T-helper 22 cell (primary cell): ENCODE measurements at regions not wholly inside any gene's neighbourhood (a gene's known extent, or its start where the extent isn't known, plus 50 kb on each side); places are given as distances from the start of the nearest gene placed in this dataset.

ENCODE experiments used
- DNase-seq: peaks from one replicate; pipeline ENCODE4 v3.0.0-alpha.2; 2020; ENCODE audit warnings: low read depth

DNA sequence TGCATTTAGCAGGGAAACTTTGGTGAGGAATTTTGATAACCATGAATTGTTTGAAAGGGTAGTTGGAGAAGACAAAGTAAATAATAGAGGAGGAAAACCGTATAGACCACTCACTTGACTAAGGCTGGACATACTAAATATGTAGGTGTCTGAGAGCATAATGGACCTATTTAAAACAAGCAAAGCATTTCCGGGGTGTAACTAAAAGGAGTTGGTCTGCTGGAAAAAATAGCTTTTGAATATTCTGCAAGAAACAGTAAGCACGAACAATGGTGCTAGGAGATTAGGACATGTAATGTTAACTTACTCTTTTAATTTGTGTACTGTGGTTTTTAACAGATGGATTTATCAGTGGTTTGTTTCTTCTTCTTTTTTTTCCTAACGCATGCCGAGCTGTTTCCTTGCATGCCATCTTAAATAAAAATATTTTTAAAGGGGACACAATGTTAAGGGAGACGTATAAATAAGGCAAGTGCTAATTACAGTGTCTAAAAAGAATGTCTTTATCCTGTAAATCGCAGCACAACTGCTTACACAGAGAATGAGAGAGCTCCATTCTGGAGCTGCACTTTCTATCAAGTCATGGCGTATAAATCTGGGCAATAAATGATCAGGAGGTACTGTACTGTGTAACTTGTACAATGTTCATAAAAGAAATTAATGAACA, 492.1 kb downstream of the LMO4 start:
- DNase-seq: no peak

DNA sequence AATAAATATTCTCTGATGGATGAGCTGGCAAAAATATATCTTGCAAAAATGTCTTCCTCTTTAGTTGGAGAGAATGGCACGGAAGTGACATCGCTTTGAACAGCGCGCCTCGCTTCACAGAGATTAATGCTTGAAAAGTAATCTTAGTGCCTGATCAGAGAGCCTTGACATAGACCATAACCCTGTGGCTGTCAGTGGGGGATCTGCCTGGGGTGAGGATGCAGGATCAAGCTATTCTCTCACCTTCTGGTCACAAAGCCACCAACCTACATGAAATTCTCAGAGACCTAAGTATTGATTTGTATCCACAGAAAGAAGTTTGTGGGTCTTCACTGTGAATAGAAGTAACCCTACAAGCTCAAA, 492.6 kb downstream of the LMO4 start:
- no peak for DNase-seq

- no peak for DNase-seq
Observed at GRCh38 chr1:87826681-87827251, 498.1 kb downstream of the LMO4 start.

GRCh38 chr1:87829360-87829759, 500.7 kb downstream of the LMO4 start:
- DNase-seq: no peak

DNA sequence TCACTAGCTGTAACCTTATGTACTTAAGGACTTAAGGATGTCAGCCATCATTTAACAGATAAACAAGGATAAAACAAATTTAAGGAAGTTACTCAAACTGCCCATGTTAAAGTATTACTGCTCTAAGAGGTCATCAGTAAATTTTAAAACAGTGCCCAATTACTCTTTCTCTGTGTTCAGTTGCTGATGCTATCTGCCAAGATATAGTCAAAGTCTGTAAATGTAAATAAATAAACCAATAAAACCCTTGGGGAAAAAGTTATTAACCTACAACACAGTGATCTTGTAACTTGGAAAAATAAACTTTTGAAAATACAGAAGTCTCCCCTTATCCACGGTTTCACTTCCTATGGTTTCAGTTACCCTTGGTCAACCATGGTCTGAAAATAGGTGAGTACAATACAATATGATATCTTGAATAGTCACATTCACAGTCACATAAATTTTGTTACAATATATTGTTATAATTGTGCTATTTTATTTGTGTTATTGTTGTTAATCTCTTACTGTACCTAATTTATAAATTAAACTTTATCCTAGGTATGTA, 501.8 kb downstream of the LMO4 start:
- no peak for DNase-seq

DNA sequence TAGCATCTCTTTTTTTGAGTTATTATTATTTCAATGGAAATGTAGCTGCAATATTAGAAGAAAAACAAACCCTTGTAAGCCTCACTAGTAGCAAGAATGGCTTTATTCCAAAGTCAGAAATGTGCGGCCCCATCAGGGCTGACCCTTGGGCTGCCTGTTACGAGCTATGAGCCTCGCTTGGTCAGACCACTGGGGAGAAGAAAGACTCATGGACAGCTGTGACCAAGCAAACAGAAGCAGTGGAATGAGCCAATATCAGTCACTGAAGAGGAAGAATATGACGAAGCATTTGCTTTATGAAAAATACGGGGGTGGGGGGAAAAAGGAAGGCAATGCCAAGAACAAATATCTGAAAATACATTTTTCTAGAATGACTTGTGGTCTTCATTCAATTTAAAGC, 504.5 kb downstream of the LMO4 start:
- DNase-seq: no peak

- DNase-seq: no peak
Observed at GRCh38 chr1:87834151-87834550, 505.5 kb downstream of the LMO4 start.

DNA sequence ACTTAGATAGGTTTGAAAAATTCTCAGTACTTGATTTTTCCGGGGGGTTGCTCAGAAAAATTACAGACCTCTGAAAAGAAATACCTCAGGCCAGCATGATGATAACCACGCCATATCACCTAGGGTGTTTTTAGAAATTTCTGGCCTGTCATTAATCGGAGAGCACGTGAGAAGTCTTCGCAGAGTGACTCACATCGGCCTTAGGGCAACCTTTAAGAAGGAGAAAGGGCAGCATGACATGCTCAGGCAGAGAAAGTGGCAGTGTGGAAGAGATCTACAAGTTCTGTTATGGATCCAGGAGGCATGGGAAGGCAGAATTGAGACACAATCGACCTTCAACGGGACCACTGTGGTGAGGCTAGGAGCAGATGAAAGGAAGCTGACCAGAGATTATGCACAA, 506.3 kb downstream of the LMO4 start:
- no peak for DNase-seq

- DNase-seq: no peak
Observed at GRCh38 chr1:87840767-87841166, 512.1 kb downstream of the LMO4 start.

- no peak for DNase-seq
Observed at GRCh38 chr1:87841332-87841731, 512.7 kb downstream of the LMO4 start.

- no peak for DNase-seq
Observed at GRCh38 chr1:87842156-87842555, 513.5 kb downstream of the LMO4 start.

GRCh38 chr1:87844251-87844650, 515.6 kb downstream of the LMO4 start:
- no peak for DNase-seq

- DNase-seq: no peak
Observed at GRCh38 chr1:87851490-87851889, 522.8 kb downstream of the LMO4 start.

- no peak for DNase-seq
Observed at GRCh38 chr1:87852410-87853161, 523.9 kb downstream of the LMO4 start.

DNA sequence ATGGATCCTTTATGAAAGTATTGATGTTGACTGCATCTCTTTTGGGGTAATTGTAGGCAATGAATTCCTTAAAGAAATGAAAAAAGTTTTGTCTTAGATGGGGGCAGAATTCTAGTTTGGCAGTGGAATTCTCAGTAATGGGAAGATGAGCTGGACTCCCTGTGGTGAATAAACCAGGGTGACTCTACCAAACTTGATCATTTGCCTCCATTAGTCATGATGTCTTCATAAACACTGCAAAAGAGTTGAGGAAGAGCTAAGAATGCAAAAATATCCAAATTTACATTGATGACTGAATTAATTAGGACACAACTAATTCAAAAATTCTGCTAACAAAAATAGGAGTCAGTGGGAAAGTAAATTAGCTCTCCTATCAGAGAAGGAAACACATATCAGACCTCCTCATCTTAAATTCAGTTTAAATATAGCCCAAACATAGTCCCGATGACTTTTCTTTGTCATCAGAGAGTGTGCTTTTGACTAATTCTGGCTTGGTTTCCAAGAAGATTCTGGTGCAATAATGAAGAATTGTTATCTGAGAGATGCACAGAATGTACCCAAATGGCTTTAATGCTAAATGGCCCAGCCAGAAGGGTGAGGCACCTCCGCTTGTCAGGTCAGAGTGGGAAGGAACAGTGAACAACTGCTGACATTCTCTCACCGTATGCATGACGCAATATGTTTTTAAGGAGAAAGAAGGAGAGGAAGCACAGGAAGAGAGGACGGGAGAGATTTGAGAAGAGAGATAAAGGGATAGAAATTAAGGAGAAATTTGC, 525.1 kb downstream of the LMO4 start:
- no peak for DNase-seq

GRCh38 chr1:87863317-87863716, 534.6 kb downstream of the LMO4 start:
- DNase-seq: no peak

- no peak for DNase-seq
Observed at GRCh38 chr1:87864676-87865075, 536.0 kb downstream of the LMO4 start.

DNA sequence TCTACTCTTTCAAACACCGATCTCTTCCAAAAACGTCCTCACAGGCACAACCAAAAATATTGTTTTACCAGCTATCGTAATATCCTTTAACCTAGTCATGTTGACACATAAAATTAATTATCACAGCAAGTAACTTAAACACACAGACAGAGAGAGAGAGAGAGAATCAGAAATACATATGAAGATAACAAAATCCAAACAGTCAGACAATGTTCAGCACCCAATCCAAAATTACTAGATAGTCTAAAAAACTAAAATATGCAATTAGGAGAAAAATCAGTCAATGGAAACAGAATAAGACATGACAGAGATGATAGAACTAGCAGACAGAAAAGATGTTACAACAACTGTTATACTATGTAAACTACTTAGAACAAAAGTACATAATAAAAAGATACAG, 537.7 kb downstream of the LMO4 start:
- DNase-seq: no peak

DNA sequence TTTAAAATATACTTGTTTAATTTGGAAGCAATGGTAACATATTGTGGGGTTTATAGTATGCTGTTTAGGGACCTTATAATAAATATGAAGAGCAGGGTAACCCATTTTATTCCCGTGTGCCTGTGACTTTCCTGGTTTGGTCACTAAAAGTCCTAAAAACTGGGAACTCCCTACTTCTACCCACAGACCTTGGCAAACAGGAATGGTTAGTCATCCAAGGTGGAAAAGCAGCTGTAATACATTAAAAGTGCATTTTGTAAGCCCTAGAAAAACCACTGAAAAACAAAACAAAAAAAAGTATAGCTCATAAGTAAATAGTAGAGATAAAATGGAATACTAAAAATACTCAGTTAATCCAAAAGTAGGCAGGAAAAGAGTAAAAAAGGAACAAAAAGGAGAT, 538.9 kb downstream of the LMO4 start:
- no peak for DNase-seq

DNA sequence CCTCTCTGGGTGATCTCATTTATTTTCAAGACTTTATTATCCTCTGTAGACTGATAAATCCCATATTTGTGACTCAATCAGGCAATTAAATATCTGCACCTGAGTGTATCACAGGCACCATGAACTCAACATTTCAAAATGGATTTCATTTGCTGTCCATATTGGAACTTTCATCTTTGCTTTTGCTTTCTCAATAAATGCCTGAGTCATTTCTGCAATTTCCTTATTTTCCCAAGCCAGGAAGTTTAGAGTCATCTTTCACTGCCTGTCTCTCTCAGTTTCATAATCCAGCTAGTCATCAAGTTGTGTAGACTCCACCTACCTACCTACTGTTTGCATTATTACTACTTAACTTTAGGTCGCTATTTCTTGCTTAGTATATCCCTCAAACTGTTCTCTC, 540.9 kb downstream of the LMO4 start:
- no peak for DNase-seq

DNA sequence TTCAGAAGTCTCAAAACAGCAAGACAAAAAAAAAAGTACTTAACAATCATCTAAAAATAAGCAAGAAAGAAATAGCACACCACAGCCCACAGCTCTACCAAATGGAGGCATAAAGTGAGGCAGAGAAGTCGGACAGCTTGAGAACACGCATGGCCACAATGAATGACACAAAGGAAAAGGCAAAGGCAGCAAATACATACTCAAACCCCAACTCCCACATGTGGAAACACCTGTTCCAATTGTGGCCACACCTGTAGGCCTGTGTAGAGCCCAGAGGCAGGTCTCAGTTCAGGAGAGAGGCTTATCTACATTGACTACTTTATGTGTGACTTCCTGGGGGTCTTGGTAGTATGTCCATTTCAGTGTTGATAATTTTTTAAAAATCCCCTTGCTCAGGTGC, 543.5 kb downstream of the LMO4 start:
- DNase-seq: no peak

DNA sequence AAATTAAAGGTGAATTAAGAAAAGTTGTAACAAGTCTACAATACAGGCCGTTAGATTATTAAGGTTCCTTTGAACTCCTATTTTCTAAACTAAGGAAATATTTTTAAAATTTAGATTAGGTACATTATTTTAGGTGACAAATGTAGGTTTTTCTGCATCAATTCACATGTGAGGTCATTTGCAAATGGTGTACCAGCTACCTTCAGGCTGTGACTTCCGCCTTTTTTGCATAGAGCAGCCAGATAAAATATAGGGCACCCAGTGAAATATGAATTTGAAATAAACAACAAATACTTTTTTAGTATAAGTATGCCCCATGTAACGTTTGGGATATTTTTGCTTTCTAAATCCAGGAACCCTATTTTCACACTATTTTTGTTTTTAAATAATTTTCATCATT, 544.0 kb downstream of the LMO4 start:
- no peak for DNase-seq

DNA sequence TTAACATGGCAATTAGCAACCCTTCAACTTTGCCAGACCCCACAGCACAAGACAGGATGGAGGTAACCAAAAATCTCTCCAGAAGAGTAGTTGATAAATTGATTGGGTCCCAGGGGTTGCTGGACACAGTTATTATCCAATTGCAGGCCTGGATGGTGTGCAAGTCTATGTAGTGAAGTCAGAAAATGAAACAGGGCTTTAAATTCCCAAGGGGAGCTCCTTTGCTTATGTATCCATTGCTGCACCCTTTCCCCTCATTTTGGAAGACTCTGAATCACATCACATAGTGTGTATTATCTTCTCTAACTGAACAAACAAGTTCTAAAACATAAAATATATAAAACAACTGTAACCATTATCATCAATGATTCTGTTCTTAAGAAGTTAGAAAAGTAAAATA, 550.2 kb downstream of the LMO4 start:
- no peak for DNase-seq
